ENCODE measurements at regions not wholly inside any gene's neighbourhood (a gene's known extent, or its start where the extent isn't known, plus 50 kb on each side); places are given as distances from the start of the nearest gene placed in this dataset.

DNA sequence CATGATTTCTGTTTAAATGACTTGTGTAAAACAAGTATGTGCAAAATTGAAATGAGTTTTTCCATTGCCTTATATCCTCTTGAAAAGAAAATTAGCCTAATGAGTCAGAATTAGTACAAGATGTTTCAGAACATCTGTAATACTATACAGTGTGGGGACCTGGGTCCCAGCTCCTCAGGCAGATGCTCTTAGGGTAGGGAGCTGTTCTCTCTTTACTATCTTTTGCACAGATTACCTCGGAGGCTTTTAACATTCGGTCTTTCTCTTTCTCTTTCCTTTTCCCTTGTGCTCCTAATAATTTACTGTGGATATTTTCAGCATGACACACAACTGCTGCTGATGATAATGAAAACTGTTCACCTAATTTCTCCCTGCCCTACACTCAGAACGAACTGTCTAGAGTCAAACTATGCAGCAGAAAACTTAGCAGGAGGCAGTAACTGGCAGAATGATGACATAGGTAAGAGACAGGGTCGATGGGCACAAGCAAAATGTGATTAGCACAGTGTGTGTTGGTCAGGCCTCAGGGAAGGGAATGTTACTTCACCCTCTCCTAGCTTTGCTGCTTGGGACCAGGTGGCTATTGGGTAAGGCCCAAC, 455.3 kb downstream of the PDHA2 start:
- no peak for TF ChIP-seq EZH2 (IDR thresholded peaks at IDR 0.05; ENCODE audit: borderline replicate concordance, low read depth, low read length, poor library complexity, severe bottlenecking)
- TF ChIP-seq, protein P1, sequence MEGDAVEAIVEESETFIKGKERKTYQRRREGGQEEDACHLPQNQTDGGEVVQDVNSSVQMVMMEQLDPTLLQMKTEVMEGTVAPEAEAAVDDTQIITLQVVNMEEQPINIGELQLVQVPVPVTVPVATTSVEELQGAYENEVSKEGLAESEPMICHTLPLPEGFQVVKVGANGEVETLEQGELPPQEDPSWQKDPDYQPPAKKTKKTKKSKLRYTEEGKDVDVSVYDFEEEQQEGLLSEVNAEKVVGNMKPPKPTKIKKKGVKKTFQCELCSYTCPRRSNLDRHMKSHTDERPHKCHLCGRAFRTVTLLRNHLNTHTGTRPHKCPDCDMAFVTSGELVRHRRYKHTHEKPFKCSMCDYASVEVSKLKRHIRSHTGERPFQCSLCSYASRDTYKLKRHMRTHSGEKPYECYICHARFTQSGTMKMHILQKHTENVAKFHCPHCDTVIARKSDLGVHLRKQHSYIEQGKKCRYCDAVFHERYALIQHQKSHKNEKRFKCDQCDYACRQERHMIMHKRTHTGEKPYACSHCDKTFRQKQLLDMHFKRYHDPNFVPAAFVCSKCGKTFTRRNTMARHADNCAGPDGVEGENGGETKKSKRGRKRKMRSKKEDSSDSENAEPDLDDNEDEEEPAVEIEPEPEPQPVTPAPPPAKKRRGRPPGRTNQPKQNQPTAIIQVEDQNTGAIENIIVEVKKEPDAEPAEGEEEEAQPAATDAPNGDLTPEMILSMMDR (conservative IDR thresholded peaks at IDR 0.05; ENCODE audit: low read depth, low read length), result no peak

Measured in A673 (cell line).